Tibial nerve (tissue), 4 donors: ENCODE measurements at regions not wholly inside any gene's neighbourhood (a gene's known extent, or its start where the extent isn't known, plus 50 kb on each side); places are given as distances from the start of the nearest gene placed in this dataset.

Experiments
- CTCF ChIP-seq, 5 experiments: fragments of 200-600 bp in 3 of 5; fragments of 450-650 bp in 2 of 5; sonication (generic) in 3 of 5; IDR thresholded peaks; one replicate each; pipeline ENCODE4 v1.5.1; 2016 to 2019; ENCODE audit warnings: antibody characterized with exemption in 5 of 5, mild to moderate bottlenecking in 3 of 5, moderate library complexity in 2 of 5
- EP300 ChIP-seq, 2 donors: sonication (generic); formaldehyde crosslinking; IDR thresholded peaks; one replicate each; pipeline ENCODE4 v1.6.1; 2017; ENCODE audit warnings: antibody characterized with exemption in 2 of 2, mild to moderate bottlenecking in 1 of 2
- POLR2A ChIP-seq, 2 donors: fragments of 450-650 bp; IDR thresholded peaks; one replicate each; pipeline ENCODE4 v1.6.1; 2017; ENCODE audit warnings: antibody characterized with exemption in 2 of 2, mild to moderate bottlenecking in 2 of 2, moderate library complexity in 2 of 2

- no peak for TF ChIP-seq CTCF (IDR thresholded peaks at IDR 0.05)
- no peak for TF ChIP-seq EP300 (IDR thresholded peaks at IDR 0.05)
- TF ChIP-seq POLR2A (IDR thresholded peaks at IDR 0.05): no peak
These were observed 882.4 kb downstream of the C4orf33 start for GRCh38 chr4:129978315-129978714.
